B cell (primary cell): ENCODE measurements at regions not wholly inside any gene's neighbourhood (a gene's known extent, or its start where the extent isn't known, plus 50 kb on each side); places are given as distances from the start of the nearest gene placed in this dataset.

ENCODE experiments used
- ATAC-seq: fragments of 200-7000 bp; cut with Tn5 transposase; one replicate; pipeline ENCODE4 v1.10.0; 2021; ENCODE audit warnings: low read depth, mild to moderate bottlenecking, moderate number of reproducible peaks, moderate library complexity
- CTCF ChIA-PET: fragments of 350-600 bp; sonication (Branson Sonifier 250); formaldehyde crosslinking; loops from one replicate; lab custom pipeline; 2021; ENCODE audit warnings: antibody characterized with exemption, inconsistent platforms; lab: Charles Lee
- POLR2A ChIA-PET: fragments of 350-600 bp; sonication (Branson Sonifier 250); formaldehyde crosslinking; loops from one replicate; lab custom pipeline; 2021; ENCODE audit warnings: antibody characterized with exemption; lab: Charles Lee
- DNase-seq: peaks from one replicate; pipeline ENCODE4 v3.0.0; 2013
- H2AFZ ChIP-seq: 2 replicates; pipeline ENCODE4 v1.6.1; 2012; ENCODE audit warnings: mild to moderate bottlenecking, low read depth, low read length; ENCODE audit not compliant: insufficient read depth, poor library complexity, severe bottlenecking
- H3K27ac ChIP-seq, 2 donors: 1 replicate in 1 of 2; 2 replicates in 1 of 2; pipeline ENCODE4 v1.5.1; 2012 to 2013; ENCODE audit warnings: low read length in 2 of 2, mild to moderate bottlenecking in 2 of 2, moderate library complexity in 1 of 2
- H3K27me3 ChIP-seq, 4 experiments: fragments of 200-600 bp in 1 of 4; sonication (generic) in 1 of 4; replicated peaks in 1 of 4; 1 replicate in 2 of 4; 2 replicates in 2 of 4; pipeline versions ENCODE4 v1.6.1 to v1.7.0; 2013 to 2016; ENCODE audit warnings: low read length in 3 of 4, mild to moderate bottlenecking in 2 of 4, mixed read lengths in 1 of 4, moderate library complexity in 1 of 4; ENCODE audit not compliant: insufficient read depth in 4 of 4, control insufficient read depth in 3 of 4; ENCODE audit errors: control extremely low read depth in 1 of 4
- H3K36me3 ChIP-seq, 2 experiments: replicated peaks in 1 of 2; 1 replicate in 1 of 2; 2 replicates in 1 of 2; pipeline versions ENCODE4 v1.6.1 to v1.7.1; 2013; ENCODE audit warnings: low read length in 1 of 2; ENCODE audit not compliant: insufficient read depth in 2 of 2, control insufficient read depth in 1 of 2; ENCODE audit errors: control extremely low read depth in 1 of 2, extremely low read depth in 1 of 2
- H3K4me1 ChIP-seq, 2 donors: fragments of 200-600 bp in 1 of 2; sonication (generic) in 1 of 2; 1 replicate in 1 of 2; 2 replicates in 1 of 2; pipeline versions ENCODE4 v1.5.1 to v1.6.1; 2013 to 2017; ENCODE audit warnings: low read length in 2 of 2; ENCODE audit not compliant: control insufficient read depth in 2 of 2, insufficient read depth in 2 of 2
- H3K4me2 ChIP-seq: replicated peaks from 2 replicates; pipeline ENCODE3; 2012; ENCODE audit warnings: mild to moderate bottlenecking, low read depth, low read length; ENCODE audit not compliant: poor library complexity, severe bottlenecking
- H3K4me3 ChIP-seq, 5 experiments: fragments of 200-600 bp in 1 of 5; sonication (generic) in 1 of 5; 1 replicate in 3 of 5; 2 replicates in 2 of 5; pipeline versions ENCODE4 v1.5.1 to v1.7.0; 2011 to 2016; ENCODE audit warnings: low read length in 4 of 5, mild to moderate bottlenecking in 4 of 5, low read depth in 2 of 5, control low read depth in 1 of 5, moderate library complexity in 1 of 5; ENCODE audit not compliant: insufficient read depth in 1 of 5; ENCODE audit errors: control extremely low read depth in 1 of 5, extremely low read depth in 1 of 5
- H3K79me2 ChIP-seq: fragments of 200-600 bp; sonication (generic); one replicate; pipeline ENCODE4 v1.6.0; 2016; ENCODE audit warnings: low read length; ENCODE audit not compliant: control insufficient read depth, insufficient read depth
- H3K9ac ChIP-seq: fragments of 200-600 bp; sonication (generic); 2 replicates; pipeline ENCODE4 v1.6.1; 2017; ENCODE audit warnings: mild to moderate bottlenecking, low read length, moderate library complexity
- H3K9me3 ChIP-seq, 3 donors: one replicate each; pipeline versions ENCODE4 v1.6.1 to v1.7.1; 2013; ENCODE audit warnings: low read length in 2 of 3; ENCODE audit not compliant: control insufficient read depth in 2 of 3, insufficient read depth in 1 of 3; ENCODE audit errors: control extremely low read depth in 1 of 3
- H4K20me1 ChIP-seq: 2 replicates; pipeline ENCODE4 v1.6.0; 2012; ENCODE audit warnings: mild to moderate bottlenecking, low read length; ENCODE audit not compliant: insufficient read depth, control insufficient read depth, poor library complexity, severe bottlenecking
- H3K27ac Mint-ChIP-seq: one replicate; pipeline ENCODE4 v1.8.0; 2021; ENCODE audit warnings: mixed read lengths
- H3K27me3 Mint-ChIP-seq: one replicate; pipeline ENCODE4 v1.8.0; 2021; ENCODE audit warnings: mixed read lengths
- H3K4me1 Mint-ChIP-seq: one replicate; pipeline ENCODE4 v1.8.0; 2021; ENCODE audit warnings: mixed read lengths
- H3K4me3 Mint-ChIP-seq: one replicate; pipeline ENCODE4 v1.8.0; 2021; ENCODE audit warnings: mixed read lengths
- H3K9me3 Mint-ChIP-seq: one replicate; pipeline ENCODE4 v1.8.0; 2022; ENCODE audit warnings: mixed read lengths; ENCODE audit not compliant: insufficient read depth
- CTCF ChIP-seq: fragments of 200-600 bp; IDR thresholded peaks from one replicate; pipeline ENCODE4 v1.8.0; 2022; ENCODE audit warnings: antibody characterized with exemption, mild to moderate bottlenecking
- EZH2 ChIP-seq: IDR thresholded peaks from 2 replicates; pipeline ENCODE4 v1.6.1; 2012; ENCODE audit warnings: borderline replicate concordance, low read depth, mild to moderate bottlenecking, moderate library complexity, low read length; ENCODE audit not compliant: insufficient read depth, poor library complexity, severe bottlenecking
- WGBS: methylation state at CpG from one replicate; pipeline ENCODE4 v1.1.5; 2013; ENCODE audit warnings: missing lambda C conversion rate; ENCODE audit not compliant: insufficient coverage; 5-methylcytosine and 5-hydroxymethylcytosine counted together
- intact Hi-C: fragments of 100-400 bp; cut with micrococcal nuclease; formaldehyde crosslinking; loops from one replicate; pipeline ENCODE4 v1.10.0; 2022

GRCh38 chr21:35943752-35944151, 116.6 kb downstream of the SETD4 start:
- TF ChIP-seq CTCF (no peak), EZH2 (no peak)
- Mint-ChIP-seq H3K27me3 (peaks cover 5% of the 10 kb centered on the region), H3K9me3 (no peaks in the 10 kb centered on the region), H3K4me1 (peaks cover 5% of the 10 kb centered on the region), H3K4me3 (no peak overlapping the region), H3K27ac (no peak overlapping the region)
- H2AFZ ChIP-seq, result no peak overlapping the region
- DNase-seq, result no peak
- H3K4me2 ChIP-seq, result no peak overlapping the region
- H3K4me3 ChIP-seq, result no peak overlapping the region
- H3K9ac ChIP-seq, result no peak overlapping the region
- no peaks in the 10 kb centered on the region for H3K36me3 ChIP-seq
- peaks cover 9 to 12% of the 10 kb centered on the region in 2 donors for H3K4me1 ChIP-seq
- POLR2A ChIA-PET, result no interaction called here
- CTCF ChIA-PET, result interaction anchor here (1.6 kb wide), 1 partner anchor 86 kb away, joined by 4 read pairs; no protein-coding TSS in a partner anchor
- peaks cover 0 to 4% (median 0%) of the 10 kb centered on the region in 3 donors for H3K9me3 ChIP-seq
- no CpG with 5 or more reads among the region's 3 CpGs for WGBS
- H3K27me3 ChIP-seq, result peaks cover 0 to 2% (median 0%) of the 10 kb centered on the region in 4 experiments
- H3K27ac ChIP-seq, result no peak overlapping the region
- no peaks in the 10 kb centered on the region for H4K20me1 ChIP-seq
- no peak for ATAC-seq
- intact Hi-C loops, result no loop called here
- no peaks in the 10 kb centered on the region for H3K79me2 ChIP-seq

GRCh38 chr21:35942211-35943144, 117.8 kb downstream of the SETD4 start:
- Mint-ChIP-seq H3K4me1 (peaks cover 5% of the 10 kb centered on the region), H3K27ac (no peak overlapping the region), H3K9me3 (no peaks in the 10 kb centered on the region), H3K27me3 (peaks cover 5% of the 10 kb centered on the region), H3K4me3 (no peak overlapping the region)
- CTCF ChIA-PET, result interaction anchor here (1.2 to 1.4 kb wide), 3 partner anchors 103 to 1200 kb away, joined by 3 to 6 read pairs (median 4); no protein-coding TSS in a partner anchor
- Histone ChIP-seq H2AFZ (no peak overlapping the region), H3K4me1 (peaks cover 9 to 12% of the 10 kb centered on the region in 2 donors), H3K27me3 (peaks cover 0 to 5% (median 0%) of the 10 kb centered on the region in 4 experiments), H3K79me2 (no peaks in the 10 kb centered on the region), H3K4me3 (no peak overlapping the region), H3K27ac (no peak overlapping the region), H3K9me3 (peaks cover 0 to 4% (median 0%) of the 10 kb centered on the region in 3 donors), H3K4me2 (peak overlapping the region; percentile 36), H4K20me1 (no peaks in the 10 kb centered on the region), H3K9ac (no peak overlapping the region), H3K36me3 (no peaks in the 10 kb centered on the region)
- ATAC-seq (peak; percentile 71), DNase-seq (peak; percentile 36)
- POLR2A ChIA-PET, result no interaction called here
- 63% methylated on average over 6 of the region's 8 CpGs for WGBS
- intact Hi-C loops, result no loop called here
- TF ChIP-seq CTCF (no peak), EZH2 (no peak)
